ENCODE measurements at regions not wholly inside any gene's neighbourhood (a gene's known extent, or its start where the extent isn't known, plus 50 kb on each side); places are given as distances from the start of the nearest gene placed in this dataset.
"Not testable (repeated sequence)": the region's sequence is repeated elsewhere in the genome, so short reads cannot be mapped to it uniquely, and the experiment has no call there.

DNA sequence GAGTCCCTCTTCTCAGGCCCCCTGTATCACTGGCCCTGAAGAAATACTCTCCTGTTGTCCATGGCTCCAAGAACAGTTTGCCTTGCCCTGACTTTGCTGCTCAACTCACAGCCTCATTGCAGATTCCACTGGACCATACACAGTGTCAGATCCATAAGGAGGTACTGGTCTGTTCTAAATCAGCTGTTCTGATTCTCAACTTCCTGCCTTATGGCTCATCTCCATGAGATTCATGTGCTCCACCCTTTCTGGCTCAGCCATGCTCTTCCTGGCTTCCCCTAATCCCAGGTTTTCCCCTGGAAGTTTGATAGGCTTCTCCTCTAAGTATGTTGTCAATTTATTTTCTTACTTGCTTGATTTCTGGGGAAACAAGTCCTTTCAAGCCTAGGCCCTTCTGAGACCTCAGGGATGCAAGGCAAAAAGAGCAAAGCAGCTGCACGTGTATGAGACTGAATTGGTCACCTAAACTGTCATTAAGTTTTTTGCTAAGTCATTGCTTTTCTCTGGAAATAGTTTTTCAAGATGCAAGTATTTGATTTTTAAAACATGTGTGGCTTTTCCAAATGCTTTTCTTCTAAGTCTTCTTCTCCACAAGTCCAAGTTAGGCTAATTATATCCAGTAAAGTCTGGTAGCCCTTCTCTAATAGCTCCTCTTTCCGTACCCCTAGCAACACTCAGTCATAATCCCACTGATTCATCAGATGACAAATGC is 1288.5 kb downstream of the RPIA start:
- not testable (repeated sequence) for DNase-seq

DNA sequence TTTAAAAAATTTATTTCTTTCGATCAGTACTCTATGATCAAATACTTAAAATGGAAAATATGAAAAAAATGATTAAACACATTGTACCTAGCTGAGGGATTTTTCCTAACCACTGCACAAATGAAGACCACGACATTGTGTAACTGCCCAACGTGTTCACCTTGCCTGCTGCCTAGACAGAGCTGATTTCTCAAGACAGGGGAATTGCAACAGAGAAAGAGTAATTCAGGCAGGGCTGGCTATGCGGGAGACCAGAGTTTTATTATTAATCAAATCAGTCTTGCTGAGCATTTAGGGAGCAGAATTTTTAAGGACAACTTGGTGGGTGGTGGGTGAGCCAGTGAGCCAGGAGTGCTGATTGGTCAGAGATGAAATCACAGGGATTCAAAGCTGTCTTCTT is 1290.8 kb downstream of the RPIA start:
- not testable (repeated sequence) for DNase-seq

DNA sequence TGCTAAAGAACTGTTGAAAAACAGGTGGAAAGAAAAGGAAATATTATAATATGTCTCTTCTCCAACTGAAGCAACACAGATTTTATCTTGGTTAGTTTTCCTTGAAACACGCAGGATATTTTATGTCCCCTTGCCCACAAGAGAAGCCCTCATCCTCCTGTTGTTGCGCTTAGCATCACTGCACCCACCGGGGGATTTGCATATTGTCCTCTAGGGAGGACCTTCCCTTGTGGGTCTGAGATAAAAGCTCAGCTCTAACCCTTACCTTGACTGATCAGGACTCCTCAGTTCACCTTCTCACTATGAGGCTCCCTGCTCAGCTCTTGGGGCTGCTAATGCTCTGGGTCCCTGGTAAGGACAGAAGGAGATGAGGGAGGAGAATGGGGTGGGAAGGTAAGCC is 1294.2 kb downstream of the RPIA start:
- DNase-seq = not testable (repeated sequence)

DNA sequence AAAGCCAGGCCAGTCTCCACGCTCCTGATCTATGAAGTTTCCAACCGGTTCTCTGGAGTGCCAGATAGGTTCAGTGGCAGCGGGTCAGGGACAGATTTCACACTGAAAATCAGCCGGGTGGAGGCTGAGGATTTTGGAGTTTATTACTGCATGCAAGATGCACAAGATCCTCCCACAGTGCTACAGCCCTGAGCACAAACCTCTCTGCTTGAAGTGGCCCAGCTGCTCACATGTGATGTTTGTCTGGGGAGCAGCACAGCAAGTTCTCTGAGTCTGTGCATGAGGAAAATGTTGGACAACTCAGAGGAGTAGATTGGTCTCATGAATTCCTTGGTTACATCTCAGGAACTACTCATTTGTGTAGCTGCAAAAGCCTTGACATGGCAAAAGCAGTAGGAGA is 1295.1 kb downstream of the RPIA start:
- DNase-seq = not testable (repeated sequence)

DNA sequence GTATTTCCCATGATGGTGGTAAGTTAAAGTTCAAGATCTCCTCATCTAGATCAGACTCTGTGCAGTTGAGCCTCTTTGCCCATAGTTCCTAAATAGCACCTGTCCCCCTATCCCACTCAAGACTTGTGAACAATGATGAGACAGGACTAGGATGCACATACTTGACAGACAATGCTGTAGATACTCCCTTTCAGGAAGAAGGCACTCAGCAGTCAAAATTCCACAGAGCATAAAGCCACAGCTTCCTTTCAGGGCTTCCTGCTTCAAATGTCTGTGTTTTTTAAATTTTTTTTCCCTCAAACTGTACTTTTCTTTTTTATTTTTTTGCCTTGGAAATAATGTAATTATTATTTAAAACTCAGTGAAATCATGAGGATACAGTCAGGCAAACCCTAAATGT is 1305.3 kb downstream of the RPIA start:
- DNase-seq = not testable (repeated sequence)

DNA sequence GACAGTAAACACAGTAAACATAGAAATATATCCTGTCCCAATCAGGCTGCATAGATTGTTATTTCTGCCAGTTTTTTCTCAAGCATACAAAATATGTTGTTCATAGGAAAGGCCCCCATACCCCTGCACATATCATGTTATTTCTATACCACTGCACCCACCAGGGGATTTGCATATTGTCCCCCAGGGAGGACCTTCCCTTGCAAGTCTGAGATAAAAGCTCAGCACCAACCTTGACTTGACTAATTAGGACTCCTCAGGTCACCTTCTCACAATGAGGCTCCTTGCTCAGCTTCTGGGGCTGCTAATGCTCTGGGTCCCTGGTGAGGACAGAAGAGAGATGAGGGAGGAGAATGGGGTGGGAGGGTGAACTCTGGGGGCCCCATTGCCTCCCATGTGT is 1313.1 kb downstream of the RPIA start:
- not testable (repeated sequence) for DNase-seq

DNA sequence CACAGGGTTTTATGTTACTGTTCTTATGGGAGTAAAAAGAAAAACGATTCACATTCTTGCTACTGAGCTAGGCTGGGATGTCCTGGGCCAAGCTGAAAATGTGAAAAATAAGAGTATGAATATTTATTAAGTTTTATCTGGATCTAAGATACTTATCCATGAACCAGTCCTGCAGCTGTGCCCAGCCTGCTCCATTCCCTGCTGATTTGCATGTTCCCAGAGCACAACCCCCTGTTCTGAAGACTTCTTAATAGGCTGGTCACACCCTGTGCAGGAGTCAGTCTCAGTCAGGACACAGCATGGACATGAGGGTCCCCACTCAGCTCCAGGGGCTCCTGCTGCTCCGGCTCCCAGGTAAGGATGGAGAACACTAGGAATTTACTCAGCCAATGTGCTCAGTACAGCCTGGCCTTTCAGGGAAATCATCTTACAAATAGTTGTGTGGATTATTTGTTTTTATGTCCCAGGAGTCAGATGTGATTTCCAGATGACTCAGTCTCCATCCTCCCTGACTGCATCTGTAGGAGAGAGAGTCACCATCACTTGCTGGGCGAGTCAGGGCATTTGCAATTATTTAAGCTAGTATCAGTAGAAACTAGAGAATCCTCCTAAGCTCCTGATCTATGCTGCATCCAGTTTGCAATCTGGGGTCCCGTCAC is 1319.1 kb downstream of the RPIA start:
- DNase-seq = not testable (repeated sequence)

DNA sequence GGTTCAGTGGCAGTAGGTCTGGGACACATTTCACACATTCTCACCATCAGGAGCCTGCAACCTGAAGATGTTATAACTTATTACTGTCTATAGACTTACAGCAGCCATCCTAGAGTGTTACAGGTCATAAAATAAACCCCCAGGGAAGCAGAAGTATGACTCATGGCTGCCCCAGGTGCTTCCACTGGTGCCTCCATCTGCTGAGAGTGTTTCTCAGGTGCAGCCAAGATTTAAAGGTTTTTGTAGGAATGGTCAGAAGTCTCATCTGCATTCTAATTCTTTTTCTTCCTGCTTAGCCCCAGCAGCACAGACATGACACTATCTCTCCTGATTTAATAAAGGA is 1319.6 kb downstream of the RPIA start:
- DNase-seq = not testable (repeated sequence)

DNA sequence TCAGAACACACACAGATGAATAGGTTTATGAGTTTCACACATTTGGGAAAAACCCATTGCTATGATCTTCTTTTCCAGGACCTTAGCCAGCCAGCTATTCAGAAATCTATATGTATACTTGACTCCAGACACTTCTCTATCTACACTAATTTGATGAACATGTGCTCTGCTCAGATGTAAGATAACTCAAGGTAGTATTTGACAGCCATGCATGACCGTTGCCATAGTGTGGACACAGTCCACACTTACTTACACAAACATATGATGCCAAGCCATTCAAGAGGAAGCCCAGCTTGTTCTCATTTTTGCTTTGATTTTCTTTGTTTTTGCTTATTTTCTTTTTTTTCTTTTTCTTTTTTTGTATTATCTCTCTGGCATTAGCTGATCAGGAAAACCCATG is 1328.4 kb downstream of the RPIA start:
- DNase-seq = not testable (repeated sequence)

DNA sequence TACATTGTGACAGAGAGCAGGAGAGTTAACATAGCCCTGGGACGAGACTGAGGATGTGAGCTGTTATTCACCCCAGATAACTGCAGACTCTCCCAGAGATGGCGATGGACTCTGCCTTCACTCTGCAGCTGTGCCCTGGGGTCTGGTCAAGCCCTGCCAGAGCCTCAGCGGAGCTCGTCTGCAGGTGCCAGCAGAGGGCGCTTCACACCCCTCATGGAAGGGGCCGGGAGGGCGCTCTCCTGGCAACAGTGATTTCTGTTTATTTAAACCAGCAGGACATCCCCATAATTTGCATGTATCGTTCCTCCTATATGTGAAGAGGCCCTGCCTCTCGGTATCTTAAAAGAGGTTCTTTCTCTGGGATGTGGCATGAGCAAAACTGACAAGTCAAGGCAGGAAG is 1329.8 kb downstream of the RPIA start:
- not testable (repeated sequence) for DNase-seq

DNA sequence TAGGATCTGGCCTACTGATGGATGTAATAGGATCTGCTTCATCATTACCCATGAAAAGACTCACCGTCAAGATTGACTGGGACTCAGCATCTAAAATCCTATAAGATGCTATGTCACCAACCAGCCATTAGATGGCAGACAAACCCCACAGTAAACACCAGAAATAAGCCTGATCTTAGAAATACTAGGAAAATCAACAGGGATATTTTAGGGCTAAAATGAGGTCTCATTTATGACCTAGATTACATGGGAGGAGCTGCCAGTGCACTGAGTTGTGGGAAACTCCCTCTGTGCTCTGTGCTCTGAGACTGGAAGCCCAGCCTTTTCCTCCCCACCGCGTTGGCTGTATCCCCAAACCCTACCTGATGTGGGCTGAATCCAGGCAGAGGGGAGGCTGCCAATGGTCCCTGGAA is 1335.8 kb downstream of the RPIA start:
- not testable (repeated sequence) for DNase-seq

DNA sequence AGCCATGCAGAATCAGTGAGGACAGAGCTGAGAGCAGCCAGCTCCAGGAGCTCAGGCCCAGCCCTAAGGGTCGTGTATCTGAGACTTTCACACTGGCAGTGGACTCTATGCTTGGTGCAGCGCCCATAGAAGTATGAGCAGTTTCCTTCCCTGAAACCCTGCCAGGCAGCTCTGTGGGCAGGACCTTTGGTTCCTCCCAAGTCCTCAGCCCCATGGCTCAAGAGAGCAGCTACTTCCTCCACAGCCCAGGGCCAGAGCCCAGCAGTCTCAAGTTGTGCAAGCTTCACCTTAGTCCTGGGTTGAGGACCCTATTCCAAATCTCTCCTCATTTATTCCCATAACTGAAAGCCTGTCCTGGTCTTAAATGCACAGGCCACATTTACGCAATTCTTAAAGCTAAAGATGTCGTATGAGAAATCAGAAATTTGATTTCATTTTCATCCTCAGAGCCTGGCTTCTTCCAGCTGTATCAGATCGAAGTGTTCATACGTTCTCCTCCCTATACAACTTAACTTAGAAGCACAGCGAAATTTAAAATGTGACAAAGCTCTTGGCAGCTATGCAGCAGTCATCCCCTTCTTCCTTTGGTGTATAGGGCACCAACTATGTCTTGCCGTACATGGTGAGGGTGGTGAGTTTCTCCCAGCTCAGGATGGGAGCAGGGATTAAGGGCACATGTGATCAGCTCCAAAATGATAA is 1337.1 kb downstream of the RPIA start:
- DNase-seq = not testable (repeated sequence)

DNA sequence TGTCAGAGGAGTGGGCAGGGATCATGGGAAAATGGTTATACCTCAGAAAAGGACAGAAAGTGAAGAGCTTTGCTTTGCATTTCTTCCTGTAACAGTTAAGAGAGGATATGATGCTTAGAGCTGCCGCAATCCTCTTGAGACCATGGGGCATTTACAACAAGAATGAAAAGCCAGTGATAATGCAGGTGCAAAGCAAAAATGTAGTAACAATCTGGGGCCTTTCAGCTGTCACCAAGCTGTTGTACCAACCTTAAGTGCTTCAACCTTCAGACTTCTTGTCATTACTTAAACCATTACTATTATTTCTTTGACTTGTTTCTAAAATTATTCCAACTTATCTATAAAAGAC is 1337.6 kb downstream of the RPIA start:
- not testable (repeated sequence) for DNase-seq

DNA sequence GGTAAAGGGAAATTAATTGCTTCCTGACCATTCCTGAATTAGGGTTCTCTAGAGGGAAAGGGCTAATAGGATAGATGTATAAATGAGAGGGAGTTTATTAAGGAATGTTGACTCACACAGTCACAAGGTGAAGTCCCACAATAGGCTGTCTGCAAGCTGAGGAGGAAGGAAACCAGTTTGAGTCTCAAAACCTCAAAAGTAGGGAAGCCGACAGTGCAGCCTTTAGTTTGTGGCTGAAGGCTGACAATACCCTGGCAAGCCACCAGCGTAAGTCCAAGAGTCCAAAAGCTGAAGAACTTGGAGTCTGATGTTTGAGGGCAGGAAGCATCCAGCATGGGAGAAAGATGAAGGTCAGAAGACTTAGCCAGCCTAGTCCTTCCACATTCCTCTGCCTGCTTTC is 1340.8 kb downstream of the RPIA start:
- not testable (repeated sequence) for DNase-seq

DNA sequence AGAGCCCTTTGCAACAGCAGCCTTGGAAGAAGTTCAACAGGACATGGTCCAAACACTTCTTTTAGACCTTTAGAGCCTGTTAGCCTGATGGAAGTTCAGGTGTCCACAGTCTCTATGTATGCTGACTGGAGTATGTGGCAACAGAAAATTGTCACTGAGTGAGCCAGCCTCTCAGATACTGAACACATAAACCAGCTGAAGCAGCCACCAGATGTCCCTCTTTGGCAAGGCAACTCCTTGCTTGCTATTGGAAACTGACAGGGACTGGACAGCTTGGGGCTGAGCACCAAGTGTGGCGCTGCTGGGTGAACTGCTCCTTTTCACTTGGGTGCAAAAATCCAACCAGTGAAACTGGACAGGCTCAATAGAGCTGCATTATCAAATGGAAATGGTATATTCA is 1344.9 kb downstream of the RPIA start:
- DNase-seq = not testable (repeated sequence)

DNA sequence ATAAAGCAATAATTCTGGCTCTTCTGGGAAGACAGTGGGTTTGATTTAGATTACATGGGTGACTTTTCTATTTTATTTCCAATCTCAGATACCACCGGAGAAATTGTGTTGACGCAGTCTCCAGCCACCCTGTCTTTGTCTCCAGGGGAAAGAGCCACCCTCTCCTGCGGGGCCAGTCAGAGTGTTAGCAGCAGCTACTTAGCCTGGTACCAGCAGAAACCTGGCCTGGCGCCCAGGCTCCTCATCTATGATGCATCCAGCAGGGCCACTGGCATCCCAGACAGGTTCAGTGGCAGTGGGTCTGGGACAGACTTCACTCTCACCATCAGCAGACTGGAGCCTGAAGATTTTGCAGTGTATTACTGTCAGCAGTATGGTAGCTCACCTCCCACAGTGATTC is 1347.6 kb downstream of the RPIA start:
- DNase-seq = not testable (repeated sequence)

DNA sequence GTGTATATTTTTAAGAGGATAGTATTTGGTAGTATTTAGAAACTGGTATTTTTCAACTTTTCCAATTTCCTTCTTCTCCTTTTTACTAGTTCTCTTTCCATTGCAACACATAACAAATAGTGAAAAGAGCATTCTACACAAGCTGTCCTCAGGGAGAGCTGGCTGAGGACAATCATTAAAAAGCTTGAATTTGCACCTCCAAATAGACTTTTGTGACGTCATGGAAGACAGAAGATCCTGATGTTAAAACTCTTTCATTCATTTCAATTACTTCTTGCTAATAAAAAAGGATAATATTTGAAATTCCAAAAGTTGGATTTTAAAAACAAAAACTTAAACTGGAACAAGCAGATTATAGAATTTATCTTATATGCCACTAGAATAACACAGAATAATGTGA is 1356.3 kb downstream of the RPIA start:
- DNase-seq = not testable (repeated sequence)

DNA sequence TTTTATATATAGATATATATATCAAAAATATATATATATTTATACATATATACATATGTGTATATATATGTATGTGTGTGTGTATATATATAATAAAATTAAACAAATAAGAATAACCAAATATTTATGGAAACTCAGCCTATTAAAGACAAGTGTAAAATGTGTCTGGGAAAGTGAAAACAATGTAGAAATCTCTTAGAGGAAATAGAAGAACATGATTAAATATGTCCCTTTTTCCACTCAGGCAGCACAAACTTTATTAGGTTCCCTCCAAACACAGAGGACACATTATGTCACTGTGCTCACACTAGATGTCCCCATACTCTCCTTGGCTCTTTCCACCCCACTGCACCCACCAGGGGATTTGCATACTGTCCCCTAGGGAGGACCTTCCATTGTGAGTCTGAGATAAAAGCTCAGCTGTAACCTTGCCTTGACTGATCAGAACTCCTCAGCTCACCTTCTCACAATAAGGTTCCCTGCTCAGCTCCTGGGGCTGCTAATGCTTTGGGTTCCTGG is 1360.7 kb downstream of the RPIA start:
- not testable (repeated sequence) for DNase-seq

DNA sequence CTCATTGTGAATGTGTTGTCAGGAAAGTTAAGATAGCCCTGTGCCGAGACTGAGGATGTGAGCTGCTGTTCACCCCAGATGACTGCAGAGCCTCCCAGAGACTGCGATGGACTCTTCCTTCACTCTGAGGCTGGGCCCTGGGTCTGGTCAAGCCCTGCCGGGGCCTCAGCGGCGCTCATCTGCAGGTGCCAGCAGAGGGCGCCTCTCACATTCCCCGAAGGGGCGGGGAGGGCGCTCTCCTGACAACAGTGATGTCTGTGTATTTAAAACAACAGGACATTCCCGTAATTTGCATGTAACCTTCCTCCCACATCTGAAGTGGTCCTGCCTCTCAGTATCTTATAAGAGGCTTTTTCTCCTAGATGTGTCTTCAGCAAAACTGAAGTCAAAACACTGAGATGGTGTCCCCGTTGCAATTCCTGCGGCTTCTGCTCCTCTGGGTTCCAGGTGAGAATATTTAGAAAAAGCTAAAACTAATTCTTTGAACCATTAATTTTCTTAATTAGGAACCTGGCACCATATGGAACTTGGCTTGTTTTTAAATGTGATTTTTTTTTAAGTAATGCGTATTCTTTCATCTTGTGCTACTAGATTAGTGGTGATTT is 1377.9 kb downstream of the RPIA start:
- DNase-seq = no peak

DNA sequence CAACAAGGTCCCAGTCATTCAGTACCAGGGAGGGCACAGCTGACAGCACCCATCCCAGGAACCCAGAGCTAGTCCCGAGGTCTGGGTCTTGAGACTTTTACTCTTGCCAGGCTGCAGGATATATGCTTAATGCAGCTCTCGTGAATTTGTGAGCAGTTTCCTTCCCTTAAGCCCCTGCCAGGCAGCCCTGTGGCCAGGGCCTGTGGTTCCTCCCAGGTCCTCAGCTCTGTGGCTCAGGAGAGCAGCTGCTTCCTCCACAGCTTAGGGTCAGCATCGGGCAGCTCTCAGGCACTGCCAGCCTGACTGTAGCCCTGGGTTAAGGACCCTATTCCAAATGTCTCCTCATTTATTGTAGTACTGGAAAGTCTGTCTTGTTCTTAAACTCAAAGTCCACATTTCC is 1384.8 kb downstream of the RPIA start:
- DNase-seq = no peak

DNA sequence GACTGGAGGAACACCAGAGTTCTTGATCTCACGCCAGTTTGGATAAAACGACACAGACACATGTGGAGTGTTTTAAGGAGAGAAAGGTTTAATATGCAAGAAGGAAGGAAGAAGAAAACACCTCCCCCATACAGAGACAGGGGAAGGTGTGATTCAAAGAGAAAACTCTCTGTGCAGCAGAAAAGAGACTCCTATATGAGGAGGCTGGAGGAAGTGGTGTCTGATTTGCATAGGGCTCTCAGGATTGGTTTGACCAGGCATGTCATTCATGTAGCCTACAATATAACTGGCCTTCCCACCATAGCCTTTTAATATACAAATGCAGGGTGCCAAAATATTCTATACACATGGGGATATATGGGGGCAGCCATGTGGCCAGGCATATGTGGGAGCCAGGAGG is 1386.5 kb downstream of the RPIA start:
- no peak for DNase-seq

DNA sequence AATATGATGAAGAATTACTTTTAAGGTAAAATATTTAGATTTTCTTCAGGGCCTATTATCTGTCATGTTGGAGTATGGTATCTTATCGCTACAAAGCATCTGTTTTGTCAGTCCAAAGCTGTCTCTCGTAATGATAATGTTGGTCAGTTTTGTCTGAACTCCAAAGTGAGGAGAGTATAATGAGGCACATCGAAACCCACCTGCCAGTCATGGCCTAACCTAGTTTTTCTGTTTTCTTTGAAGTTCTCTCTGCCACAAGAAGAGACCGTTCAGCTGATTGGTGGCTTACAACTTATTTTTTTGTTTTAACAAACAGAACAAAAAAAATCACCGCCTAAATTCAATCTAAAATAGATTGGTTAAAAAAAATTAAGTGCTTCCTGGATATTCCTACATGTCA is 1387.9 kb downstream of the RPIA start:
- DNase-seq = no peak

DNA sequence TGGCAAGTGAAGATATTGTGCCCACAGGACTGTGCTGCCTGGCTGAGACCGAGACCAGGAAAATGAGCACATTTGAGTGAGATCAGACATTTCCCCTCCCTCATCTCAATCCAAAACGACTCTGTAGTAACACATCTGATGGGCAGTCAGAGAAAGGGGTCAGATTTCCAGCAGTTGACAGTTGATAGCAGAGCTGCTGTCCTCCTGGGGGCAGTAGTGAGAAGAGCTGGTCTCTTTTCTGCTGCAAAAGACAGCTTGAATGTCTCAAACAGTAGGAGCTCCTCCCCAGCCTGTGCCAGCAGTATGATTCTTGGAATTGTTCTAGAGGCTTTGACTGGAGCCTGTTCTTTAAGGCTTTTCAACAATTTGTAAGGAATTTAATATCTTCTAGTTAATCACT is 1396.3 kb downstream of the RPIA start:
- DNase-seq = not testable (repeated sequence)

Data from NCI-H2171 treated with DMSO at 0.1 percent for 48 hours (cell line).